Keratinocyte (primary cell): ENCODE measurements at regions not wholly inside any gene's neighbourhood (a gene's known extent, or its start where the extent isn't known, plus 50 kb on each side); places are given as distances from the start of the nearest gene placed in this dataset.

Experiments
- CTCF ChIP-seq, 3 experiments: IDR thresholded peaks in 1 of 3; conservative IDR thresholded peaks in 1 of 3; optimal IDR thresholded peaks in 1 of 3; 2 replicates in 2 of 3; 3 replicates in 1 of 3; pipeline versions ENCODE3 to v1.5.1; 2011; ENCODE audit warnings: low read length in 3 of 3, mild to moderate bottlenecking in 3 of 3, moderate library complexity in 2 of 3, control low read depth in 1 of 3, inconsistent platforms in 1 of 3; ENCODE audit not compliant: insufficient read depth in 2 of 3; ENCODE audit errors: extremely low read depth in 1 of 3
- EZH2 ChIP-seq: IDR thresholded peaks from one replicate; pipeline ENCODE4 v1.6.1; 2012; ENCODE audit warnings: inconsistent platforms, mild to moderate bottlenecking, low read length, moderate library complexity

- TF ChIP-seq CTCF (optimal IDR thresholded peaks at IDR 0.05 in 1 of 3, IDR thresholded peaks at IDR 0.05 in 1 of 3, conservative IDR thresholded peaks at IDR 0.05 in 1 of 3; ENCODE audit: extremely low read depth in 1 of 3, insufficient read depth in 2 of 3, low read length in 3 of 3) (no peak), EZH2 (no peak)
Observed at GRCh38 chr13:61950828-61951227, 535.2 kb upstream of the PCDH20 start.
